ENCODE measurements at regions not wholly inside any gene's neighbourhood (a gene's known extent, or its start where the extent isn't known, plus 50 kb on each side); places are given as distances from the start of the nearest gene placed in this dataset.

GRCh38 chr3:40997711-40998519 is 201.4 kb upstream of the CTNNB1 start:
- no peak for TF ChIP-seq CTCF (IDR thresholded peaks at IDR 0.05)
- TF ChIP-seq POLR2A (IDR thresholded peaks at IDR 0.05) = no peak

Measured in thyroid gland (tissue), 4 donors.